Activated T-cell treated with anti-CD3 and anti-CD28 coated beads, Interleukin-2, amount 50 U/mL, for 4 hours (primary cell): ENCODE measurements at regions not wholly inside any gene's neighbourhood (a gene's known extent, or its start where the extent isn't known, plus 50 kb on each side); places are given as distances from the start of the nearest gene placed in this dataset.

Experiments
- ATAC-seq, 2 donors: fragments of 200-7000 bp; cut with Tn5 transposase; one replicate each; pipeline ENCODE4 v1.10.0; 2021
- DNase-seq: peaks from one replicate; pipeline ENCODE4 v3.0.0-alpha.2; 2020
- H3K27me3 Mint-ChIP-seq: one replicate; pipeline ENCODE4 v1.8.0; 2021; ENCODE audit warnings: low read depth, mixed read lengths
- H3K36me3 Mint-ChIP-seq: one replicate; pipeline ENCODE4 v1.8.0; 2022; ENCODE audit warnings: mixed read lengths; ENCODE audit not compliant: insufficient read depth
- H3K4me1 Mint-ChIP-seq: one replicate; pipeline ENCODE4 v1.8.0; 2021; ENCODE audit warnings: low read depth, mixed read lengths
- H3K4me3 Mint-ChIP-seq: one replicate; pipeline ENCODE4 v1.8.0; 2021; ENCODE audit warnings: mild to moderate bottlenecking, moderate library complexity, mixed read lengths
- H3K9me3 Mint-ChIP-seq: one replicate; pipeline ENCODE4 v1.8.0; 2021; ENCODE audit warnings: mixed read lengths

DNA sequence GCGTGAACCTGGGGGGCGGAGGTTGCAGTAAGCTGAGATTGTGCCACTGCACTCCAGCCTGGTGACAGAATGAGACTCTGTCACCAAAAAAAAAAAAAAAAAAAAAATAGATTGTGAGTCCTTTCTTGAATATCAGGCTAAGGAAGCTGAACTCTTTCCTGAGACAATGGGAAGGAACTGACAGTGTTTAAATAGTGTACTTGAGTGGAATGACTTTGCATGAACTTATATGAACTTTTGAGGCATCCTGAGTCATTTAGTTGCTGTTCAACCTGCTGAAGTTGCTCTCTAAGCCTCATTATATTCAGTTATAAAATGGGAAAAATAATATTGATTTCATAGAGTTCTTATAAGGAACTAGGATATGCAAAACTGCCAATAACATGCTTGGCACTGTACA lies 79.3 kb upstream of the LIMCH1 start:
- Mint-ChIP-seq H3K36me3 (no peaks in the 10 kb centered on the region), H3K4me1 (no peaks in the 10 kb centered on the region), H3K27me3 (no peaks in the 10 kb centered on the region), H3K9me3 (no peaks in the 10 kb centered on the region), H3K4me3 (no peak overlapping the region)
- ATAC-seq (no peak), DNase-seq (no peak)

DNA sequence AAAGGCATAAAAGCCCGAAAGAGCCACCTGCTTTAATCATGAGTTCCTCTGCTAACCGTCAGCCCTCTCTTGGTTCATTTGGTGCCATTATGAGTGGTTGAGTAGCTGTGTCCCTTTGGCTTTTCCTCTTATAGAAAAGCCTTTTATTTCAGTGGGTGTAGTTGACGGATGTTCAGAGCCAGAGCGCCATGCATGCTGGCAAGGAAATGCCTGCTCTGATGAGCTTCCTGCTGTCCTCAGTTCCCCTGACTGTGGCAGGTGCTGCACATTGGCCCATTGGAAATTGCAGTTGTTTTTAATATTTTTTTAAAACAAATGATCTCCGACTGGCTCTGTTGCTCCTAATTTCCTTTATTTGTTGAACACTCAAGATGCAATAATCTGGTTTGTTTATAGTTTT lies 77.3 kb upstream of the LIMCH1 start:
- Mint-ChIP-seq H3K27me3 (no peaks in the 10 kb centered on the region), H3K4me1 (no peaks in the 10 kb centered on the region), H3K9me3 (no peaks in the 10 kb centered on the region), H3K4me3 (no peak overlapping the region), H3K36me3 (no peaks in the 10 kb centered on the region)
- no peak for ATAC-seq
- DNase-seq = no peak

DNA sequence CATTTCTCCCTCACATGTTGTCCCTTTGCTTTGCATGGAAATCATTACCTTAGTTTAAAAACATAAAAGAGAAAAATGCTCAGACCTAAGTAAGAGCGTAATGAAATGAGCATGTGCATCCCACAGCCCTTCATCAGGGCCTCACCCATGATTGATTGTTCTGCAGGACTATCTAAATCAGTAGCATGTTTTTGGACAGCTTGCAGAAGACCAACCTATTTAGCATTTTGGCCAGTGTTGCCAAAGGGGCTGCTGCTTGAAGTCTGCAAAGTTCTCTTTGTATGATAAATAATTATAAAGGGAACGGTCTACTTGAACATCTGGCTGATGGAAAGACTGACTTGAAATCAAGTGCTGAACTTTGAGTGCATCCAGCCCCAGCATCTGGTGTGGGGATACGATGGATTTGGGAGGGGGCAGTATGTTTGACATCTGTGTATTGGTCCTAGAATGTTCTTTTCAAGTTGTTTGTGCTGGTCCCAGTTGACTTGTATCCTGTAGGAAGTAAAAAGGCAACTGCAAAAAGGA lies 76.1 kb upstream of the LIMCH1 start:
- H3K4me1 Mint-ChIP-seq = no peaks in the 10 kb centered on the region
- no peaks in the 10 kb centered on the region for H3K36me3 Mint-ChIP-seq
- H3K9me3 Mint-ChIP-seq = no peaks in the 10 kb centered on the region
- no peak for ATAC-seq
- DNase-seq = no peak
- H3K27me3 Mint-ChIP-seq = no peaks in the 10 kb centered on the region
- H3K4me3 Mint-ChIP-seq = no peak overlapping the region

GRCh38 chr4:41465146-41465761 lies 72.7 kb upstream of the LIMCH1 start:
- Mint-ChIP-seq H3K27me3 (no peaks in the 10 kb centered on the region), H3K4me3 (no peak overlapping the region), H3K4me1 (no peaks in the 10 kb centered on the region), H3K36me3 (no peaks in the 10 kb centered on the region), H3K9me3 (no peaks in the 10 kb centered on the region)
- ATAC-seq (no peak), DNase-seq (no peak)

GRCh38 chr4:41466249-41466648 lies 71.7 kb upstream of the LIMCH1 start:
- ATAC-seq (no peak), DNase-seq (no peak)
- H3K9me3 Mint-ChIP-seq = no peaks in the 10 kb centered on the region
- no peaks in the 10 kb centered on the region for H3K27me3 Mint-ChIP-seq
- H3K4me3 Mint-ChIP-seq = no peak overlapping the region
- H3K36me3 Mint-ChIP-seq = no peaks in the 10 kb centered on the region
- H3K4me1 Mint-ChIP-seq = no peaks in the 10 kb centered on the region

DNA sequence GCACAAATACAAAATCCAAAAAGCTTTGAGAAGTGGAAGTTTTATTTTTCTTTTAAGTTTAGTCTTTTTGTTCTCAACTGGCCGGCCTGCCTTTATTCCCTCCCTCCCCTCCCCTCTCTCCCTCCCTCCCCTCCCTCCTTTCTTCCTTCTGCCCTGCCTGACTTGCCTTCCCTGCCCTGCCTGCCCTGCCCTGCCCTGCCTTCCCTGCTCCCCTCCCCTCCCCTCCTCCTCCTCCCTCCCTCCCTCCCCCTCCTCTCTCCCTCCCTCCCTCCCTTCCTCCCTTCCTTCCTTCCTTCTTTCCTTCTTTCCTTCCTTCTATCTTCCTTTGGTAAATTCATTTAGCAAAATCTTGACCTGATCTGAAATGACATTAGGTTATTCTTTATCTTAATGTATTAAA lies 69.8 kb upstream of the LIMCH1 start:
- Mint-ChIP-seq H3K4me1 (no peaks in the 10 kb centered on the region), H3K9me3 (no peaks in the 10 kb centered on the region), H3K4me3 (no peak overlapping the region), H3K27me3 (no peaks in the 10 kb centered on the region), H3K36me3 (no peaks in the 10 kb centered on the region)
- no peak for ATAC-seq
- no peak for DNase-seq

DNA sequence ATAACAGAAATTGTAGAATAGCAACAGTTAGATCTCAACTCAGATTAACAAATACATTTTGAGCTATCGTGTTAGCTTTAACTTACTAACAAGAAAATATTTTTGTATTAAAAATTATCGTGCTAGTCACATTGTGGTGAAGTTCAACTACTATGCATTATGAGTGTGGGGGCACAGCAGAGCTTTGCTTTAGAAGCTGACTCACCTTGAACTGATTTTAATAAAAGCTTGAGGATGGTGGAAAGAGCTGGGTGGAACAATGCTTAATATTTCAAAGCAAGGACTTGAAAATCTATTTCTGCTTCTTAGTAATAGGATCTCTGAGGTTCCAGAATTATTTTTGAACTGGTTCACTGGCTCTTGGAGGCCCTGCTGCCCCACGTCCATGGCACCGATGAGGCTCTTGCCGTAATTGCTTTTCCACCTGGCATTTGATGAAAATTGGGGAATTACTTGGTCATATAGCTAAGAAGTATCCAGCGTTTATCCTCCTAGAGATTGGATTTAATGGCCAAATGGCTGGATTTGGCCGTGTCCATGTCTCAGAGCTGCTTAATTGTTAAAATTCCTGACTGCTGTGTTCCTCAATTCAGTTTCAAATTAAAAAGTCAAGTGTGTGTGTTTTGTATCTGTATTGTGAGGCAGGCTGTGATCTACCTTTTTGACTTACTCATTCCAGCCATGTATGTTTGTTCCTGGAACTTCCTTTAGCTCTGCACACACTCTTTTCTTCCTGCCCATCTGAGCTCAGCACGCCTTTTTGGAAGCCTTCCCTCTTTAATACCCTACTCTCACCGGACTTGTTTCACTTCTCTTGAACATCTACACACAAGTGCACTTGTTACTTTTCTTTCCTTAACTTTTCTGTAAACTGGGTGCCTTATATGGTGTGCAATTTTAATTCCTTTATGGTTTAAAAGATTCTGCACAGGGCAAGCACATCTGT lies 66.6 kb upstream of the LIMCH1 start:
- no peak for ATAC-seq

DNA sequence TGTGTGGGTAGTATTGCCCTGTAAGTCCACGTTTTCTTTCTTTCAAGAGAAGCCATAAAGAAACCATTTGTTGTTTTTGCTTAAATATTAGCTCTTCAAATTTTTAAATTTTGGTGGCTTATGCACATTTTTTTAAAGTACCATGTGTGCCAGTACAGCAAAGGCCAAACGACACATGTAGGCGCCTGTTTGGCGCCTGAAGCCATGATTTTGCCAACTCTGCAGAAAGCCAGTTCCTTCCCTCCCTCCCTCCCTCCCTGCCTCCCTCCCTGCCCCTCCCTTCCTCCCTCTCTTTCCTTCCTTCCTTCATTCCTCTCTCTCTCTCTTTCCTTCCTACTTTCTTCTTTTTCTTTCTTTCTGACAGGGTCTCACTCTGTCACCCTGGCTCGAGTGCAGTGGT lies 65.9 kb upstream of the LIMCH1 start:
- ATAC-seq (no peak), DNase-seq (no peak)
- no peaks in the 10 kb centered on the region for H3K27me3 Mint-ChIP-seq
- no peaks in the 10 kb centered on the region for H3K4me1 Mint-ChIP-seq
- no peaks in the 10 kb centered on the region for H3K36me3 Mint-ChIP-seq
- H3K4me3 Mint-ChIP-seq = no peak overlapping the region
- H3K9me3 Mint-ChIP-seq = no peaks in the 10 kb centered on the region

More for the DNA sequence above, 66.6 kb upstream of the LIMCH1 start:
- Mint-ChIP-seq H3K36me3 (no peaks in the 10 kb centered on the region), H3K9me3 (no peaks in the 10 kb centered on the region), H3K4me3 (no peak overlapping the region), H3K27me3 (no peaks in the 10 kb centered on the region), H3K4me1 (no peaks in the 10 kb centered on the region)
- no peak for DNase-seq

DNA sequence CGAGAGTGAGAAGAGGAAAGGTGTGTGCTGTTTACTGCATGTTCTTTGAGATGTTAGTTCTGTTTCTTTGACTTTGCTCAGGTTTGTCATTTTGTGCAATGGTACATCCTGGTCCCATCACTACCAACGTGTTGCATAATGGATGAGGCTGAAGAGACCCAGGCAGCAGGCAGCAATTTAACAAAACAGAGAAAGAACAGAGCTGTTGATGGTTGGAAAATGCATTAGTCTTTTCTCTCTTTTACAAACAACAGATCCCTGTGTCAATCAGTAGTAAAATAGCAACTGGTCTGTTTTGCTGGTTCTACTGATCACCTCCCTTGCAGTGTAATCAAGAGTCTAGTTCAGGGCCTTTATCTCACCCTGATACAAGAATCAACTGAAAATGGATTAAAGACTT lies 64.8 kb upstream of the LIMCH1 start:
- Mint-ChIP-seq H3K4me3 (no peak overlapping the region), H3K36me3 (no peaks in the 10 kb centered on the region), H3K4me1 (no peaks in the 10 kb centered on the region), H3K9me3 (no peaks in the 10 kb centered on the region), H3K27me3 (no peaks in the 10 kb centered on the region)
- ATAC-seq (no peak), DNase-seq (no peak)

DNA sequence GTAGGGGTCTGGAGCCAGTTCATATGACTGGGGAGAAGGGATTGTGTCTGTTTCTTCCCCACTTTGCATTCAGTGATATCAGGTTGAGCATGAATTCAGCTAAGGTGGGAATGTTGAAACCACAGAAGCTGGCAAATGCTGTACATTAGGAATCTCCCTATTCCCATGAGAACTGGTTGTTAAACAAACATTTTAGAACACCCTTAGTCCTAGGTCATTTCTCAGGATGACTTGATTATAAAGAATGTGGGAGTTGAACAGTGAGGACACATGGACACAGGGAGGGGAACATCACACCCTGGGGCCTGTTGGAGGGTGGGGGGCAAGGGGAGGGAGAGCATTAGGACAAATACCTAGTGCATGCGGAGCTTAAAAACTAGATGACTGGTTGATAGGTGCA lies 62.6 kb upstream of the LIMCH1 start:
- H3K36me3 Mint-ChIP-seq = no peaks in the 10 kb centered on the region
- no peaks in the 10 kb centered on the region for H3K27me3 Mint-ChIP-seq
- H3K4me3 Mint-ChIP-seq = no peak overlapping the region
- no peaks in the 10 kb centered on the region for H3K4me1 Mint-ChIP-seq
- H3K9me3 Mint-ChIP-seq = no peaks in the 10 kb centered on the region
- no peak for ATAC-seq
- no peak for DNase-seq

GRCh38 chr4:41476310-41476885 lies 61.6 kb upstream of the LIMCH1 start:
- Mint-ChIP-seq H3K4me1 (no peaks in the 10 kb centered on the region), H3K27me3 (no peaks in the 10 kb centered on the region)

DNA sequence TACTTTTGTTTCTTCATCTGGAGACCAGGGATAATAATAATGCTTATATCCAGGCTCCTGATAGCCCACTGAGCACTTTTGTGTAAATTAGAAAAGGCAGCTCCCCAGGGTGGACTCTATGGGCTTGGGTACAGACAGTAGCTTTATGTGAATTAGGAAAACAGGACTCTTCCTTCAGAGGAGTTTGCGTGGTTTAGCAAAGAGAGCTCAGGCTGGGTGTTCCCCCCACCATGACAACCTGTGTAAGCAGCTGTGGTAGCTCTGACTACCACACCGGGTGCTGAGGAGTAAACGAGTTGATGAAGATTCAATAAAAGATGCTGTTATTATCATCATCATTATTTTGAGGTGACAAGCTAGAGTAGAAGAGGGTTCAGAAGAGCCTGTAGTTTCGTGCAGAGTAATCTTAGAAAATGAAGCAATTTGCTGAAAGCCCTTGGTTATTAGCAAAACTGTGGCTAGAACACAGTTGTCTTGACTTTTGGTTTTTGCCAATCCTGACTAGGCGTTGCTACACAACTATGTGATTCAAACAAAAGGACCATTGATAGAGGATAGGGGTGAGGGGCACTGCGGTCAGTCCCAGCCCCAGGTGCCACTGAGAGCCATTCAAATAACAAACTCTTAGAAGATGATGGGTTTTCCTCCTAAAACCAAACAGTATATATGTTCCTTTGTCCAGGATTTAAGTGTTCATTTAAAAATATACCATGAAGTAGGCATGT lies 60.6 kb upstream of the LIMCH1 start:
- ATAC-seq (no peak), DNase-seq (no peak)
- Mint-ChIP-seq H3K36me3 (no peaks in the 10 kb centered on the region), H3K4me1 (no peaks in the 10 kb centered on the region), H3K27me3 (no peaks in the 10 kb centered on the region), H3K4me3 (no peak overlapping the region), H3K9me3 (no peaks in the 10 kb centered on the region)

More at GRCh38 chr4:41476310-41476885, 61.6 kb upstream of the LIMCH1 start:
- Mint-ChIP-seq H3K9me3 (no peaks in the 10 kb centered on the region), H3K36me3 (no peaks in the 10 kb centered on the region), H3K4me3 (no peak overlapping the region)
- no peak for DNase-seq
- no peak for ATAC-seq

GRCh38 chr4:41478518-41478917 lies 59.4 kb upstream of the LIMCH1 start:
- Mint-ChIP-seq H3K36me3 (no peaks in the 10 kb centered on the region), H3K27me3 (no peaks in the 10 kb centered on the region), H3K4me3 (no peak overlapping the region), H3K4me1 (no peaks in the 10 kb centered on the region), H3K9me3 (no peaks in the 10 kb centered on the region)
- no peak for ATAC-seq
- no peak for DNase-seq

DNA sequence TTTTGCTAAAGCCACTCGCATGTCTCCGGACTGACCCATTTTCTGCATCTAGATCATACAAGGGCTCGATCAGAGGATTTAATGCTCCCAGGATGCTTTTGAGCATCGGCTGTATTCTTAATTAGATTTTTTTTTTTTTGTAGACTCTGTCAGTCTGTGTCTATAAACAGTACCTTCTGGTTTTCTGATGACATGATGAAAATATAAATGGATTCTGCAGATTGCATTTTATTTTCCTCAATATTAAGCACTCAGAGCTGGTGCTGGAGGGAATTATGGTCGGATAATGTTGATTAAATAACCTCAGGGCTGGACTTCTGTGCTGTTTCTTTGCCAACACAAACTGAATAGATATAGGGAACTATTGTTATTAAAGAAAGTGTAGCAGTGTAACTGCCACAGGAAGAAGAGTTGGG lies 57.1 kb upstream of the LIMCH1 start:
- ATAC-seq = no peak
- no peak overlapping the region for H3K4me3 Mint-ChIP-seq

More for the DNA sequence above, 57.1 kb upstream of the LIMCH1 start:
- H3K36me3 Mint-ChIP-seq = no peaks in the 10 kb centered on the region
- no peaks in the 10 kb centered on the region for H3K27me3 Mint-ChIP-seq
- no peaks in the 10 kb centered on the region for H3K9me3 Mint-ChIP-seq
- H3K4me1 Mint-ChIP-seq = no peaks in the 10 kb centered on the region
- no peak for DNase-seq
